Hepatocyte (in vitro differentiated cells): ENCODE measurements at regions not wholly inside any gene's neighbourhood (a gene's known extent, or its start where the extent isn't known, plus 50 kb on each side); places are given as distances from the start of the nearest gene placed in this dataset.

ENCODE experiments used
- DNase-seq: peaks from one replicate; pipeline ENCODE4 v3.0.0-alpha.2; 2016; ENCODE audit warnings: low spot score
- H2AFZ ChIP-seq: fragments of 200-600 bp; sonication (generic); 2 replicates; pipeline ENCODE4 v1.6.0; 2016; ENCODE audit warnings: antibody characterized with exemption, mild to moderate bottlenecking
- H3K27ac ChIP-seq: fragments of 200-600 bp; sonication (generic); 2 replicates; pipeline ENCODE4 v1.5.1; 2016; ENCODE audit warnings: mild to moderate bottlenecking
- H3K27me3 ChIP-seq: fragments of 200-600 bp; sonication (generic); 2 replicates; pipeline ENCODE4 v1.6.1; 2016
- H3K36me3 ChIP-seq: fragments of 200-600 bp; sonication (generic); replicated peaks from 2 replicates; pipeline ENCODE4 v1.5.1; 2016; ENCODE audit warnings: low read depth; ENCODE audit not compliant: insufficient read depth
- H3K4me1 ChIP-seq: fragments of 200-600 bp; sonication (generic); 2 replicates; pipeline ENCODE4 v1.5.1; 2016; ENCODE audit warnings: mild to moderate bottlenecking, moderate library complexity; ENCODE audit not compliant: insufficient read depth
- H3K4me2 ChIP-seq: fragments of 200-600 bp; sonication (generic); 2 replicates; pipeline ENCODE4 v1.6.0; 2016
- H3K4me3 ChIP-seq: fragments of 200-600 bp; sonication (generic); 2 replicates; pipeline ENCODE4 v1.5.1; 2016; ENCODE audit warnings: mild to moderate bottlenecking
- H3K79me2 ChIP-seq: fragments of 200-600 bp; sonication (generic); 2 replicates; pipeline ENCODE4 v1.6.0; 2017; ENCODE audit warnings: mild to moderate bottlenecking
- H3K9me2 ChIP-seq: fragments of 200-600 bp; sonication (generic); replicated peaks from 2 replicates; pipeline ENCODE4 v1.6.0; 2017; ENCODE audit warnings: mild to moderate bottlenecking; ENCODE audit not compliant: insufficient read depth
- H3K9me3 ChIP-seq: fragments of 200-600 bp; sonication (generic); 2 replicates; pipeline ENCODE4 v1.5.1; 2016; ENCODE audit warnings: low read depth, mild to moderate bottlenecking
- H4K20me1 ChIP-seq: fragments of 200-600 bp; sonication (generic); 2 replicates; pipeline ENCODE4 v1.6.0; 2016; ENCODE audit warnings: mild to moderate bottlenecking; ENCODE audit not compliant: insufficient read depth, poor library complexity, severe bottlenecking
- CTCF ChIP-seq: fragments of 200-600 bp; sonication (generic); IDR thresholded peaks from 2 replicates; pipeline ENCODE4 v1.5.1; 2016; ENCODE audit warnings: antibody characterized with exemption, mild to moderate bottlenecking; ENCODE audit not compliant: poor library complexity
- EZH2 ChIP-seq: fragments of 200-600 bp; sonication (generic); IDR thresholded peaks from 2 replicates; pipeline ENCODE4 v1.6.1; 2016; ENCODE audit warnings: antibody characterized with exemption, mild to moderate bottlenecking, borderline replicate concordance
- EZH2phosphoT487 ChIP-seq: fragments of 200-600 bp; sonication (generic); IDR thresholded peaks from one replicate; pipeline ENCODE4 v1.6.1; 2018; ENCODE audit warnings: antibody characterized with exemption, mild to moderate bottlenecking, low read depth, moderate library complexity; ENCODE audit not compliant: unreplicated experiment, severe bottlenecking
- WGBS: methylation state at CpG from one replicate; pipeline ENCODE4 v1.1.6; 2016; ENCODE audit warnings: low lambda C conversion rate; ENCODE audit errors: missing lambda C conversion rate; 5-methylcytosine and 5-hydroxymethylcytosine counted together

- no peak overlapping the region for H2AFZ ChIP-seq
- H3K27ac ChIP-seq, result no peak overlapping the region
- H3K4me1 ChIP-seq, result no peaks in the 10 kb centered on the region
- no peaks in the 10 kb centered on the region for H3K9me2 ChIP-seq
- no peaks in the 10 kb centered on the region for H3K27me3 ChIP-seq
- DNase-seq, result no peak
- H4K20me1 ChIP-seq, result no peaks in the 10 kb centered on the region
- H3K4me3 ChIP-seq, result no peak overlapping the region
- no peak for TF ChIP-seq EZH2phosphoT487
- no peaks in the 10 kb centered on the region for H3K9me3 ChIP-seq
- no peaks in the 10 kb centered on the region for H3K36me3 ChIP-seq
- no peaks in the 10 kb centered on the region for H3K79me2 ChIP-seq
- 91% methylated on average over 3 of the region's 3 CpGs for WGBS
- no peak overlapping the region for H3K4me2 ChIP-seq
These were observed 83.2 kb upstream of the RGS4 start for GRCh38 chr1:162985816-162986435.

GRCh38 chr1:162984699-162985098 lies 84.5 kb upstream of the RGS4 start:
- Histone ChIP-seq H3K27ac (no peak overlapping the region), H3K4me1 (no peaks in the 10 kb centered on the region), H3K9me2 (no peaks in the 10 kb centered on the region), H3K27me3 (no peaks in the 10 kb centered on the region), H4K20me1 (no peaks in the 10 kb centered on the region), H3K4me3 (no peak overlapping the region), H3K36me3 (no peaks in the 10 kb centered on the region), H2AFZ (no peak overlapping the region), H3K79me2 (no peaks in the 10 kb centered on the region), H3K4me2 (no peak overlapping the region), H3K9me3 (no peaks in the 10 kb centered on the region)
- no peak for DNase-seq
- WGBS, result 65% methylated on average over 2 of the region's 2 CpGs
- TF ChIP-seq EZH2 (no peak), CTCF (no peak), EZH2phosphoT487 (no peak)

GRCh38 chr1:162983671-162984425 lies 85.3 kb upstream of the RGS4 start:
- Histone ChIP-seq H3K9me2 (no peaks in the 10 kb centered on the region), H3K4me3 (no peak overlapping the region), H3K27me3 (no peaks in the 10 kb centered on the region), H3K4me2 (no peak overlapping the region), H3K36me3 (no peaks in the 10 kb centered on the region), H4K20me1 (no peaks in the 10 kb centered on the region), H3K79me2 (no peaks in the 10 kb centered on the region), H3K9me3 (no peaks in the 10 kb centered on the region), H3K27ac (no peak overlapping the region), H3K4me1 (no peaks in the 10 kb centered on the region), H2AFZ (no peak overlapping the region)
- 94% methylated on average over 3 of the region's 3 CpGs for WGBS
- TF ChIP-seq CTCF (no peak), EZH2 (no peak), EZH2phosphoT487 (no peak)
- no peak for DNase-seq

GRCh38 chr1:162982364-162982763 lies 86.8 kb upstream of the RGS4 start:
- DNase-seq, result no peak
- H3K4me2 ChIP-seq, result no peak overlapping the region
- H3K27ac ChIP-seq, result no peak overlapping the region
- H4K20me1 ChIP-seq, result no peaks in the 10 kb centered on the region
- H3K4me3 ChIP-seq, result no peak overlapping the region
- no peaks in the 10 kb centered on the region for H3K27me3 ChIP-seq
- TF ChIP-seq EZH2, result no peak
- TF ChIP-seq CTCF, result no peak
- no peak for TF ChIP-seq EZH2phosphoT487
- no peaks in the 10 kb centered on the region for H3K4me1 ChIP-seq
- H2AFZ ChIP-seq, result no peak overlapping the region
- no peaks in the 10 kb centered on the region for H3K9me2 ChIP-seq
- no peaks in the 10 kb centered on the region for H3K36me3 ChIP-seq
- H3K9me3 ChIP-seq, result no peaks in the 10 kb centered on the region
- no peaks in the 10 kb centered on the region for H3K79me2 ChIP-seq
